Thyroid gland (tissue), 4 donors: ENCODE measurements at regions not wholly inside any gene's neighbourhood (a gene's known extent, or its start where the extent isn't known, plus 50 kb on each side); places are given as distances from the start of the nearest gene placed in this dataset.

Experiments
- DNase-seq, 2 donors: peaks; one replicate each; pipeline ENCODE4 v3.0.0-alpha.2; 2019
- H3K27ac ChIP-seq, 3 donors: fragments of 200-600 bp; sonication (generic); 1 replicate in 2 of 3; 2 replicates in 1 of 3; pipeline ENCODE4 v1.5.1; 2016 to 2019; ENCODE audit warnings: mild to moderate bottlenecking in 1 of 3, moderate library complexity in 1 of 3
- H3K27me3 ChIP-seq: fragments of 200-600 bp; sonication (generic); one replicate; pipeline ENCODE4 v1.5.1; 2019
- H3K36me3 ChIP-seq, 2 donors: fragments of 200-600 bp; sonication (generic); one replicate each; pipeline ENCODE4 v1.5.1; 2016 to 2019
- H3K4me1 ChIP-seq, 2 donors: fragments of 200-600 bp; sonication (generic); one replicate each; pipeline ENCODE4 v1.5.1; 2017 to 2019
- H3K4me3 ChIP-seq, 3 donors: fragments of 200-600 bp; sonication (generic); replicated peaks in 1 of 3; 1 replicate in 2 of 3; 2 replicates in 1 of 3; pipeline ENCODE4 v1.5.1; 2016; ENCODE audit warnings: mild to moderate bottlenecking in 1 of 3
- H3K9me3 ChIP-seq: fragments of 200-600 bp; sonication (generic); one replicate; pipeline ENCODE4 v1.5.1; 2017
- POLR2A ChIP-seq, 2 donors: fragments of 450-650 bp; IDR thresholded peaks; one replicate each; pipeline ENCODE4 v1.6.1; 2017; ENCODE audit warnings: antibody characterized with exemption in 2 of 2, mild to moderate bottlenecking in 2 of 2, moderate library complexity in 1 of 2
- WGBS, 2 donors: methylation state at CpG; one replicate each; pipeline ENCODE4 v1.1.5; 2017; 5-methylcytosine and 5-hydroxymethylcytosine counted together
- intact Hi-C: fragments of 100-400 bp; cut with DNase I; formaldehyde crosslinking; loops from one replicate; pipeline ENCODE4 v1.15.1; 2023
- TF ChIP-seq, protein P1 (sequence below), 6 experiments: fragments of 200-600 bp in 3 of 6; fragments of 450-650 bp in 3 of 6; sonication (generic) in 3 of 6; IDR thresholded peaks; one replicate each; pipeline ENCODE4 v1.5.1; 2016 to 2019; ENCODE audit warnings: antibody characterized with exemption in 6 of 6, mild to moderate bottlenecking in 2 of 6, inconsistent platforms in 1 of 6, moderate library complexity in 1 of 6

DNA sequence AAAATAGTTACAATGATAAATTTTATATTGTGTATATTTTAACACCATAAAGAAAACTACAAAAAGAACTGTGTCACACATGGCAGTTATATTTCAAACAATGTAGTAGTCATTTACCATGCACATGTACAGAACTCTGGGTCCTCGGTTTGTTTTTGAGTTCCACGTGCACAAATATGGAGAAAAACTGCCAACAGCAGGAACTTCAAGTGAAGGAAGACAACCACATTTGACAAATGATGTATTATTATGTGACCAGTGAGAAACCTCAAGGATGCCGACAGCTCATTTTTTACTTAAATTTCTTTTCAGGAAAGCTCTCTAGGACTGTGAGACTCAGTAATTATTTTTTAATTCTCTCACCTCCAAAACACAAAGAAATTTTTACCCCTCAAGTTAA, 244.2 kb upstream of the USP15 start:
- Histone ChIP-seq H3K27ac (no peak overlapping the region), H3K4me3 (no peak overlapping the region), H3K4me1 (no peaks in the 10 kb centered on the region), H3K9me3 (no peaks in the 10 kb centered on the region), H3K36me3 (no peaks in the 10 kb centered on the region), H3K27me3 (no peaks in the 10 kb centered on the region)
- TF ChIP-seq, protein P1, sequence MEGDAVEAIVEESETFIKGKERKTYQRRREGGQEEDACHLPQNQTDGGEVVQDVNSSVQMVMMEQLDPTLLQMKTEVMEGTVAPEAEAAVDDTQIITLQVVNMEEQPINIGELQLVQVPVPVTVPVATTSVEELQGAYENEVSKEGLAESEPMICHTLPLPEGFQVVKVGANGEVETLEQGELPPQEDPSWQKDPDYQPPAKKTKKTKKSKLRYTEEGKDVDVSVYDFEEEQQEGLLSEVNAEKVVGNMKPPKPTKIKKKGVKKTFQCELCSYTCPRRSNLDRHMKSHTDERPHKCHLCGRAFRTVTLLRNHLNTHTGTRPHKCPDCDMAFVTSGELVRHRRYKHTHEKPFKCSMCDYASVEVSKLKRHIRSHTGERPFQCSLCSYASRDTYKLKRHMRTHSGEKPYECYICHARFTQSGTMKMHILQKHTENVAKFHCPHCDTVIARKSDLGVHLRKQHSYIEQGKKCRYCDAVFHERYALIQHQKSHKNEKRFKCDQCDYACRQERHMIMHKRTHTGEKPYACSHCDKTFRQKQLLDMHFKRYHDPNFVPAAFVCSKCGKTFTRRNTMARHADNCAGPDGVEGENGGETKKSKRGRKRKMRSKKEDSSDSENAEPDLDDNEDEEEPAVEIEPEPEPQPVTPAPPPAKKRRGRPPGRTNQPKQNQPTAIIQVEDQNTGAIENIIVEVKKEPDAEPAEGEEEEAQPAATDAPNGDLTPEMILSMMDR (IDR thresholded peaks at IDR 0.05): no peak
- intact Hi-C loops: no loop called here
- DNase-seq: no peak
- 75 to 77% methylated on average over 3 of the region's 3 CpGs for WGBS, 2 donors

DNA sequence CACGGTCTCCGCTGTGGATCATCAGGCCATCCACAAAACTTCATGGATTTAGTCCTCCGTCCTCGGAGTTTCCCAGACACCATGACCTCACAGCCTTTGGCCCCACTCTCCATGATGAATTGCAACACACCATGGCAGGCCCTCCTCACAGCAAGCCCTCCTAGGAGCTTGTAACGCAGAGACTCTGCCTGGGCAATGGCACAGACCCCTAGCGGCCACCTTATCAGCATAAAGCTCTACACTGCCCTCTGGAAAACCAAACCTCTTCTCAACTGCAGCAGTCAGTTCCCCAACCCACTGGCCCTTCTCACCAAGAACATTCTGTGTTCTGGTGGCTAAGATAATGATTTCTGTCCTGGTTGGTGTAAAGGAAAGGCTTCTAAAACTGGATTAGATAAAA, 238.4 kb upstream of the USP15 start:
- Histone ChIP-seq H3K4me1 (no peaks in the 10 kb centered on the region), H3K27me3 (no peaks in the 10 kb centered on the region), H3K27ac (no peak overlapping the region), H3K4me3 (no peak overlapping the region), H3K9me3 (no peaks in the 10 kb centered on the region), H3K36me3 (no peaks in the 10 kb centered on the region)
- DNase-seq: no peak
- no peak for TF ChIP-seq POLR2A (IDR thresholded peaks at IDR 0.05)
- TF ChIP-seq, protein P1 (IDR thresholded peaks at IDR 0.05): no peak
- 84 to 93% methylated on average over 6 of the region's 6 CpGs for WGBS, 2 donors
- intact Hi-C loops: no loop called here

DNA sequence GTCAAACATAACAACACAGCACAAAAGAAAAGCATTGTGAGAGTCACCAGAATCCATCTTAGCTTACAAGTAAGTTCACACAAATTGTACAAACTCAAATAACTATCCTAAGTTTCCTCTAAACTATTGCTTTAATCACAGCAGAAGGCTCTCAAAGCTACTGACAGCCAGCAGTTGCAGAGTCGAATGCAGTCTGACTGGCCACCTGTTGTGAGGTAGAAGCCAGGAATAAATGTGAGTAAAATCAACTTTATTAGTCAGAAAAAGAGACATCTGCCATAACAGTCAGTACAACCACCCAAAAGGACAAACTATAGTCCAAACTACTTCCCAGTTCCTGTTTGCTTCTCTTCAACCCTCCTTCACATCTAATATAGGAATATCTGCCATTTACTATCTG, 231.7 kb upstream of the USP15 start:
- WGBS, 2 donors: 74 to 95% methylated on average over 1 of the region's 1 CpG
- no peak for TF ChIP-seq POLR2A (IDR thresholded peaks at IDR 0.05)
- TF ChIP-seq, protein P1 (IDR thresholded peaks at IDR 0.05): no peak

DNA sequence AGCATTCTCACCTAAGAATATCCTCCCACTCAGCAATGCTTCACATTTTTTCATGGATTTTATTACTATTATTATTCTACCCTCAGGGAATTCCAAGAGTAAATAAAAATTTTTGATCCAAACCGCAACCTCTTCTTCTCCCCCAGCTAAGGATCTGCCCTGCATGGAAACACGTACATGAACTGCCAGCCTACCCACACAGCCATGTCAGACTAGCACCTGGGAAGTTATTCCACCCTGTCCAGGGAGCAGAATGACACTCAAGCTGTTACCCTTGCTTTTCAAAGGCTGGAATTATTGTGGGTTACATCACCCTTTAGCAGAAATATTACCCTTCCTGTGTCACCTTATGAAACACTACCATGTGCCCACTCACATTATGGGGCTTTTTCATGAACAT, 227.3 kb upstream of the USP15 start:
- Histone ChIP-seq H3K27me3 (no peaks in the 10 kb centered on the region), H3K9me3 (no peaks in the 10 kb centered on the region), H3K36me3 (no peaks in the 10 kb centered on the region), H3K27ac (no peak overlapping the region), H3K4me3 (no peak overlapping the region), H3K4me1 (no peaks in the 10 kb centered on the region)
- 78 to 83% methylated on average over 2 of the region's 2 CpGs for WGBS, 2 donors
- no peak for DNase-seq
- no peak for TF ChIP-seq POLR2A (IDR thresholded peaks at IDR 0.05)
- TF ChIP-seq, protein P1 (IDR thresholded peaks at IDR 0.05): no peak
- intact Hi-C loops: no loop called here

More for the DNA sequence above, 231.7 kb upstream of the USP15 start:
- H3K9me3 ChIP-seq: no peaks in the 10 kb centered on the region
- no peak for DNase-seq
- no peak overlapping the region for H3K27ac ChIP-seq
- no peaks in the 10 kb centered on the region for H3K36me3 ChIP-seq
- no peak overlapping the region for H3K4me3 ChIP-seq
- H3K4me1 ChIP-seq: no peaks in the 10 kb centered on the region
- intact Hi-C loops: no loop called here
- H3K27me3 ChIP-seq: no peaks in the 10 kb centered on the region

DNA sequence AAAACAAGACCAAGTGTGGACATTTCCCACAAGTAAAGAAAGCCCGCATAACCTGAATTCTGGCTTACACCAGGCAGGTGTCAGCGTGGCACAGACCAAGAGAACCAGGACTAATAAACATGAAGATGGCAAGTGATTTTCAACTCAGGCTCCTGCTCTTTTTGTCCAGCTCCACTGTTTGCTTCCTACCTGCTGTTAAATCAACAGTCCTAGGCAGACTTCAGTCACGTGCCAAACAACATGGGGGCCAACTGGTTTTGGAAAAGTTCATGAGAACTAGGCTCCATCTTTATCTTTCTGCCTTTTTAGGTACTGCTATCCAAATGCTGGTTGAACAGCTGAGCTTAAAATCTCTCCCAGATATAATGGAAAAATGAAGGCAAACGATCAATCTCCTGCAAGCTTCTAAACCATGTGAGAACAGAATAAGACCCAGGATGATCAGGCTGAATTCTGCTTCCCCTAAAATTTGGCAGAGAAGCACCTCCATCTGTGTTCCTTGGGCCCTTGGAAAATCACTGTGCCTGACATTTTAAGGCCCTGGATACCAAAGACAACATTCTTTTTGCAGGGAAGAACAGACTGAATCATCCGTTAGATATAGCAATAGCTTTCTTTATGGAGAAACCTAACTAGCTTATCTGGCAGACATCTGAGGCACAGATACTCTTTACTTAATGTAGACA, 215.6 kb upstream of the USP15 start:
- H3K27ac ChIP-seq: no peak overlapping the region

More for the DNA sequence above, 215.6 kb upstream of the USP15 start:
- DNase-seq: no peak
- WGBS, 2 donors: 80% methylated on average over 5 of the region's 5 CpGs
- no peaks in the 10 kb centered on the region for H3K9me3 ChIP-seq
- intact Hi-C loops: no loop called here
- H3K27me3 ChIP-seq: no peaks in the 10 kb centered on the region
- no peaks in the 10 kb centered on the region for H3K4me1 ChIP-seq
- TF ChIP-seq, protein P1 (IDR thresholded peaks at IDR 0.05): no peak
- TF ChIP-seq POLR2A (IDR thresholded peaks at IDR 0.05): no peak
- H3K4me3 ChIP-seq: no peak overlapping the region
- no peaks in the 10 kb centered on the region for H3K36me3 ChIP-seq
